ENCODE measurements at regions not wholly inside any gene's neighbourhood (a gene's known extent, or its start where the extent isn't known, plus 50 kb on each side); places are given as distances from the start of the nearest gene placed in this dataset.

GRCh38 chr13:18947376-18947977 lies 234.1 kb downstream of the TUBA3C start:
- TF ChIP-seq CTCF (IDR thresholded peaks at IDR 0.05; ENCODE audit: low read length) (no peak), EZH2 (IDR thresholded peaks at IDR 0.05; ENCODE audit: borderline replicate concordance, low read length) (no peak)
